Posterior vena cava (tissue), 2 donors: ENCODE measurements at regions not wholly inside any gene's neighbourhood (a gene's known extent, or its start where the extent isn't known, plus 50 kb on each side); places are given as distances from the start of the nearest gene placed in this dataset.

Experiments
- DNase-seq: peaks from one replicate; pipeline ENCODE4 v3.0.0-alpha.2; 2020; ENCODE audit warnings: low spot score
- intact Hi-C, 2 donors: fragments of 100-400 bp; cut with DNase I; formaldehyde crosslinking; loops; one replicate each; pipeline versions ENCODE4 v1.14.1 to v1.14.2; 2022 to 2023
- donor health status: DM: yes; HTN: yes; CAD: no.
- donor health status: DM: yes; HTN: yes; CAD: no.

- intact Hi-C loops: no loop called here
- DNase-seq: no peak
Observed at GRCh38 chr11:106271086-106271485, 193.6 kb downstream of the AASDHPPT start.

GRCh38 chr11:106271686-106272085, 194.2 kb downstream of the AASDHPPT start:
- intact Hi-C loops: no loop called here
- no peak for DNase-seq

- no peak for DNase-seq
Observed at GRCh38 chr11:106275151-106275550, 197.7 kb downstream of the AASDHPPT start.

GRCh38 chr11:106276126-106276525, 198.7 kb downstream of the AASDHPPT start:
- DNase-seq: no peak
- intact Hi-C loops: no loop called here

More at GRCh38 chr11:106275151-106275550, 197.7 kb downstream of the AASDHPPT start:
- intact Hi-C loops: no loop called here

GRCh38 chr11:106276859-106277436, 199.5 kb downstream of the AASDHPPT start:
- DNase-seq: no peak
- intact Hi-C loops: no loop called here

- no peak for DNase-seq
- intact Hi-C loops: no loop called here
Observed at GRCh38 chr11:106277484-106277883, 200.0 kb downstream of the AASDHPPT start.

GRCh38 chr11:106278391-106278790, 200.9 kb downstream of the AASDHPPT start:
- no peak for DNase-seq
- intact Hi-C loops: no loop called here

- intact Hi-C loops: no loop called here
- no peak for DNase-seq
Observed at GRCh38 chr11:106280036-106280435, 202.6 kb downstream of the AASDHPPT start.

- intact Hi-C loops: no loop called here
- no peak for DNase-seq
Observed at GRCh38 chr11:106281455-106282173, 204.2 kb downstream of the AASDHPPT start.

- intact Hi-C loops: no loop called here
- no peak for DNase-seq
Observed at GRCh38 chr11:106286881-106287504, 209.5 kb downstream of the AASDHPPT start.

GRCh38 chr11:106288057-106288456, 210.6 kb downstream of the AASDHPPT start:
- intact Hi-C loops: no loop called here
- no peak for DNase-seq

- intact Hi-C loops: no loop called here
- DNase-seq: no peak
Observed at GRCh38 chr11:106288822-106289387, 211.4 kb downstream of the AASDHPPT start.

GRCh38 chr11:106292526-106292925, 215.1 kb downstream of the AASDHPPT start:
- intact Hi-C loops: no loop called here
- DNase-seq: no peak

- intact Hi-C loops: no loop called here
- DNase-seq: no peak
Observed at GRCh38 chr11:106295974-106296373, 218.5 kb downstream of the AASDHPPT start.

GRCh38 chr11:106302416-106302815, 225.0 kb downstream of the AASDHPPT start:
- no peak for DNase-seq
- intact Hi-C loops: no loop called here

- intact Hi-C loops: no loop called here
- no peak for DNase-seq
Observed at GRCh38 chr11:106304274-106304673, 226.8 kb downstream of the AASDHPPT start.

- intact Hi-C loops: loop anchor here in 1 of 2 donors (1.0 kb wide), 1 partner anchor 44 kb away; no protein-coding TSS in a partner anchor
- no peak for DNase-seq
Observed at GRCh38 chr11:106305458-106305857, 228.0 kb downstream of the AASDHPPT start.

GRCh38 chr11:106306942-106307341, 229.5 kb downstream of the AASDHPPT start:
- DNase-seq: no peak
- intact Hi-C loops: no loop called here

GRCh38 chr11:106309070-106309684, 231.7 kb downstream of the AASDHPPT start:
- DNase-seq: no peak
- intact Hi-C loops: no loop called here
